HG02571 (cell line): ENCODE measurements at regions not wholly inside any gene's neighbourhood (a gene's known extent, or its start where the extent isn't known, plus 50 kb on each side); places are given as distances from the start of the nearest gene placed in this dataset.

Experiments
- ATAC-seq: cut with Tn5 transposase; IDR thresholded peaks from one replicate; pipeline ENCODE4 v1.9.1; 2021; ENCODE audit warnings: mild to moderate bottlenecking, moderate library complexity; ENCODE audit not compliant: unreplicated experiment

GRCh38 chr6:15780437-15780836 lies 117.6 kb upstream of the DTNBP1 start:
- no peak for ATAC-seq

- no peak for ATAC-seq
Observed at GRCh38 chr6:15779726-15780125, 116.9 kb upstream of the DTNBP1 start.

- ATAC-seq, result no peak
Observed at GRCh38 chr6:15776458-15776980, 113.7 kb upstream of the DTNBP1 start.

- no peak for ATAC-seq
Observed at GRCh38 chr6:15775741-15776140, 112.9 kb upstream of the DTNBP1 start.

- no peak for ATAC-seq
Observed at GRCh38 chr6:15775076-15775634, 112.3 kb upstream of the DTNBP1 start.

- no peak for ATAC-seq
Observed at GRCh38 chr6:15773806-15774410, 111.1 kb upstream of the DTNBP1 start.

- peak; percentile 79 for ATAC-seq
Observed at GRCh38 chr6:15770347-15771143, 107.7 kb upstream of the DTNBP1 start.

- ATAC-seq, result no peak
Observed at GRCh38 chr6:15769511-15770018, 106.7 kb upstream of the DTNBP1 start.

GRCh38 chr6:15768999-15769398 lies 106.2 kb upstream of the DTNBP1 start:
- no peak for ATAC-seq

- no peak for ATAC-seq
Observed at GRCh38 chr6:15763837-15764236, 101.0 kb upstream of the DTNBP1 start.

- ATAC-seq, result no peak
Observed at GRCh38 chr6:15763364-15763763, 100.5 kb upstream of the DTNBP1 start.

GRCh38 chr6:15761045-15761502 lies 98.2 kb upstream of the DTNBP1 start:
- ATAC-seq, result no peak

GRCh38 chr6:15758631-15759215 lies 95.9 kb upstream of the DTNBP1 start:
- ATAC-seq, result no peak

- ATAC-seq, result no peak
Observed at GRCh38 chr6:15755526-15755925, 92.7 kb upstream of the DTNBP1 start.

GRCh38 chr6:15754706-15755079 lies 91.9 kb upstream of the DTNBP1 start:
- no peak for ATAC-seq

- no peak for ATAC-seq
Observed at GRCh38 chr6:15754035-15754705, 91.3 kb upstream of the DTNBP1 start.

- ATAC-seq, result no peak
Observed at GRCh38 chr6:15752820-15753219, 90.0 kb upstream of the DTNBP1 start.

GRCh38 chr6:15751721-15752350 lies 89.0 kb upstream of the DTNBP1 start:
- no peak for ATAC-seq

GRCh38 chr6:15748341-15748740 lies 85.5 kb upstream of the DTNBP1 start:
- no peak for ATAC-seq

GRCh38 chr6:15747354-15747883 lies 84.6 kb upstream of the DTNBP1 start:
- no peak for ATAC-seq
